H9 (cell line): ENCODE measurements at regions not wholly inside any gene's neighbourhood (a gene's known extent, or its start where the extent isn't known, plus 50 kb on each side); places are given as distances from the start of the nearest gene placed in this dataset.

Source experiments
- DNase-seq: peaks from one replicate; pipeline ENCODE4 v3.0.0-alpha.2; 2017
- H2AFZ ChIP-seq: one replicate; pipeline ENCODE4 v1.6.1; 2013; ENCODE audit warnings: mild to moderate bottlenecking, low read length, control low read depth, moderate library complexity
- H2AK5ac ChIP-seq: 2 replicates; pipeline ENCODE4 v1.6.1; 2013; ENCODE audit warnings: low read length, control low read depth, mixed read lengths; ENCODE audit not compliant: insufficient read length
- H2BK120ac ChIP-seq: one replicate; pipeline ENCODE4 v1.6.1; 2013; ENCODE audit warnings: low read depth, mild to moderate bottlenecking, low read length, control low read depth, inconsistent platforms; ENCODE audit not compliant: poor library complexity, severe bottlenecking
- H2BK12ac ChIP-seq: 2 replicates; pipeline ENCODE4 v1.6.1; 2013; ENCODE audit warnings: low read length, control low read depth, mixed read lengths, low read depth; ENCODE audit not compliant: insufficient read length
- H2BK15ac ChIP-seq: 2 replicates; pipeline ENCODE4 v1.6.1; 2013; ENCODE audit warnings: low read depth, low read length, control low read depth
- H2BK20ac ChIP-seq: one replicate; pipeline ENCODE4 v1.6.1; 2013; ENCODE audit warnings: low read depth, mild to moderate bottlenecking, low read length, control low read depth, inconsistent platforms; ENCODE audit not compliant: poor library complexity, severe bottlenecking
- H2BK5ac ChIP-seq: 2 replicates; pipeline ENCODE4 v1.6.1; 2013; ENCODE audit warnings: low read length, control low read depth, mixed read lengths; ENCODE audit not compliant: insufficient read length
- H3K14ac ChIP-seq: 2 replicates; pipeline ENCODE4 v1.6.1; 2013; ENCODE audit warnings: low read length, control low read depth; ENCODE audit not compliant: insufficient read depth
- H3K18ac ChIP-seq: 2 replicates; pipeline ENCODE4 v1.6.1; 2013; ENCODE audit warnings: low read depth, mild to moderate bottlenecking, mixed read lengths, low read length, control low read depth; ENCODE audit not compliant: insufficient read length
- H3K23ac ChIP-seq: 2 replicates; pipeline ENCODE4 v1.6.1; 2013; ENCODE audit warnings: low read length, control low read depth, mixed read lengths, low read depth; ENCODE audit not compliant: insufficient read length
- H3K23me2 ChIP-seq: 2 replicates; pipeline ENCODE4 v1.6.1; 2013; ENCODE audit warnings: low read depth, mild to moderate bottlenecking, mixed read lengths, low read length, control low read depth; ENCODE audit not compliant: insufficient read length, poor library complexity, severe bottlenecking
- H3K27ac ChIP-seq: 2 replicates; pipeline ENCODE4 v1.5.1; 2013; ENCODE audit warnings: low read length, control low read depth, mixed read lengths, low read depth; ENCODE audit not compliant: insufficient read length
- H3K27me3 ChIP-seq: 2 replicates; pipeline ENCODE4 v1.6.1; 2013; ENCODE audit warnings: low read length, control low read depth, inconsistent platforms; ENCODE audit not compliant: insufficient read depth
- H3K4ac ChIP-seq: 2 replicates; pipeline ENCODE4 v1.6.1; 2013; ENCODE audit warnings: low read depth, mild to moderate bottlenecking, control low read depth, inconsistent platforms, low read length, moderate library complexity
- H3K4me1 ChIP-seq: 2 replicates; pipeline ENCODE4 v1.6.1; 2013; ENCODE audit warnings: low read length, control low read depth, inconsistent platforms; ENCODE audit not compliant: insufficient read depth
- H3K4me2 ChIP-seq: 2 replicates; pipeline ENCODE4 v1.6.1; 2013; ENCODE audit warnings: low read length, control low read depth, mixed read lengths; ENCODE audit not compliant: insufficient read length, insufficient read depth
- H3K56ac ChIP-seq: 2 replicates; pipeline ENCODE4 v1.6.1; 2013; ENCODE audit warnings: low read depth, mild to moderate bottlenecking, mixed read lengths, low read length, control low read depth; ENCODE audit not compliant: insufficient read length
- H3K79me1 ChIP-seq: 2 replicates; pipeline ENCODE4 v1.6.1; 2013; ENCODE audit warnings: low read depth, mild to moderate bottlenecking, moderate library complexity, low read length, control low read depth, inconsistent platforms; ENCODE audit not compliant: insufficient read depth, poor library complexity, severe bottlenecking
- H3K79me2 ChIP-seq: 2 replicates; pipeline ENCODE4 v1.6.1; 2013; ENCODE audit warnings: low read length, control low read depth, inconsistent platforms; ENCODE audit not compliant: insufficient read depth
- H3K9ac ChIP-seq: 2 replicates; pipeline ENCODE4 v1.6.1; 2013; ENCODE audit warnings: low read length, control low read depth, mixed read lengths; ENCODE audit not compliant: insufficient read length; ENCODE audit errors: extremely low read depth
- H3K9me3 ChIP-seq: one replicate; pipeline ENCODE4 v1.6.1; 2013; ENCODE audit warnings: low read depth, low read length, inconsistent platforms; ENCODE audit not compliant: control insufficient read depth
- H3T11ph ChIP-seq: one replicate; pipeline ENCODE4 v1.6.1; 2013; ENCODE audit warnings: mild to moderate bottlenecking, low read length, control low read depth, inconsistent platforms
- H4K20me1 ChIP-seq: one replicate; pipeline ENCODE4 v1.6.1; 2013; ENCODE audit not compliant: control insufficient read depth, insufficient read length, insufficient read depth
- H4K5ac ChIP-seq: 2 replicates; pipeline ENCODE4 v1.6.1; 2013; ENCODE audit warnings: low read depth, mild to moderate bottlenecking, mixed read lengths, low read length, control low read depth; ENCODE audit not compliant: insufficient read length
- H4K8ac ChIP-seq: replicated peaks from 2 replicates; pipeline ENCODE4 v1.6.1; 2013; ENCODE audit warnings: low read length, control low read depth, mixed read lengths, low read depth; ENCODE audit not compliant: insufficient read length
- H4K91ac ChIP-seq: 2 replicates; pipeline ENCODE4 v1.6.1; 2013; ENCODE audit warnings: low read depth, mild to moderate bottlenecking, moderate library complexity, mixed read lengths, low read length, control low read depth; ENCODE audit not compliant: insufficient read length
- H3K27ac Mint-ChIP-seq, 3 experiments: 2 replicates in 2 of 3; 3 replicates in 1 of 3; pipeline ENCODE4 v1.8.0; 2020 to 2021; ENCODE audit warnings: mixed read lengths in 3 of 3, mild to moderate bottlenecking in 1 of 3, moderate library complexity in 1 of 3
- H3K27me3 Mint-ChIP-seq: 2 replicates; pipeline ENCODE4 v1.8.0; 2021; ENCODE audit warnings: low read depth, mild to moderate bottlenecking, moderate library complexity, mixed read lengths
- H3K36me3 Mint-ChIP-seq, 3 experiments: 2 replicates in 2 of 3; 3 replicates in 1 of 3; pipeline ENCODE4 v1.8.0; 2020 to 2021; ENCODE audit warnings: low read depth in 3 of 3, mixed read lengths in 3 of 3; ENCODE audit not compliant: insufficient read depth in 1 of 3
- H3K4me1 Mint-ChIP-seq, 2 experiments: 2 replicates each; pipeline ENCODE4 v1.8.0; 2020; ENCODE audit warnings: mixed read lengths in 2 of 2
- H3K4me3 Mint-ChIP-seq, 2 experiments: 2 replicates in 1 of 2; 3 replicates in 1 of 2; pipeline ENCODE4 v1.8.0; 2020 to 2021; ENCODE audit warnings: mild to moderate bottlenecking in 2 of 2, mixed read lengths in 2 of 2, moderate library complexity in 1 of 2
- H3K9me3 Mint-ChIP-seq, 2 experiments: 2 replicates in 1 of 2; 3 replicates in 1 of 2; pipeline ENCODE4 v1.8.0; 2020; ENCODE audit warnings: mild to moderate bottlenecking in 2 of 2, mixed read lengths in 2 of 2, moderate library complexity in 1 of 2
- CTCF ChIP-seq: fragments of 200-600 bp; sonication (generic); conservative IDR thresholded peaks from 3 replicates; pipeline ENCODE4 v1.8.0; 2021; ENCODE audit warnings: antibody characterized with exemption, mild to moderate bottlenecking
- WGBS: extraction: QIAGEN DNeasy Blood & Tissue Kit; methylation state at CpG from one replicate; pipeline ENCODE4 v1.1.7; 2013; ENCODE audit warnings: missing lambda C conversion rate, low lambda C conversion rate, mixed read lengths; ENCODE audit not compliant: insufficient read length; ENCODE audit errors: extremely low coverage; 5-methylcytosine and 5-hydroxymethylcytosine counted together

- Histone ChIP-seq H2BK5ac (no peak overlapping the region), H3K9me3 (no peaks in the 10 kb centered on the region), H3K79me1 (no peaks in the 10 kb centered on the region), H3K27ac (no peak overlapping the region), H3K23ac (no peak overlapping the region), H4K91ac (no peak overlapping the region), H3K79me2 (no peaks in the 10 kb centered on the region), H2BK15ac (no peak overlapping the region), H2BK120ac (no peak overlapping the region), H3K4me2 (no peak overlapping the region), H3K9ac (no peak overlapping the region), H2BK12ac (no peak overlapping the region), H3K23me2 (no peaks in the 10 kb centered on the region), H3K14ac (no peak overlapping the region), H3T11ph (no peak overlapping the region), H4K20me1 (no peaks in the 10 kb centered on the region), H2AK5ac (no peak overlapping the region), H2BK20ac (no peak overlapping the region), H3K56ac (no peak overlapping the region), H3K4me1 (no peaks in the 10 kb centered on the region), H3K18ac (no peak overlapping the region), H2AFZ (no peak overlapping the region), H3K4ac (no peak overlapping the region), H4K8ac (no peak overlapping the region), H3K27me3 (no peaks in the 10 kb centered on the region), H4K5ac (no peak overlapping the region)
- H3K27me3 Mint-ChIP-seq: peaks cover 3% of the 10 kb centered on the region
- no CpG with 5 or more reads among the region's 2 CpGs for WGBS
- H3K9me3 Mint-ChIP-seq: no peaks in the 10 kb centered on the region
- no peaks in the 10 kb centered on the region; a peak in 1 of 7 replicates for H3K36me3 Mint-ChIP-seq
- no peaks in the 10 kb centered on the region for H3K4me1 Mint-ChIP-seq
- H3K4me3 Mint-ChIP-seq: no peak overlapping the region
- no peak for TF ChIP-seq CTCF
- no peak for DNase-seq
- no peak overlapping the region for H3K27ac Mint-ChIP-seq
These were observed 220.1 kb downstream of the TEX36 start for GRCh38 chr10:125462845-125463244.
